HEK293 (cell line): ENCODE measurements at regions not wholly inside any gene's neighbourhood (a gene's known extent, or its start where the extent isn't known, plus 50 kb on each side); places are given as distances from the start of the nearest gene placed in this dataset.

ENCODE experiments used
- BCL6B ChIP-seq: fragments of 450-650 bp; formaldehyde crosslinking; IDR thresholded peaks from 2 replicates; pipeline ENCODE4 v1.5.1; 2017; ENCODE audit warnings: missing biosample characterization, missing genetic modification characterization
- CTCF ChIP-seq: fragments of 450-650 bp; formaldehyde crosslinking; IDR thresholded peaks from 2 replicates; pipeline ENCODE4 v1.5.1; 2016; ENCODE audit warnings: missing biosample characterization, missing genetic modification characterization
- ELK4 ChIP-seq: IDR thresholded peaks from 2 replicates; pipeline ENCODE4 v1.6.1; 2011; ENCODE audit warnings: mild to moderate bottlenecking, low read depth, low read length, borderline replicate concordance
- IKZF3 ChIP-seq: fragments of 450-650 bp; IDR thresholded peaks from 2 replicates; pipeline ENCODE4 v1.5.0; 2018; ENCODE audit warnings: missing biosample characterization, mild to moderate bottlenecking, missing genetic modification characterization, moderate library complexity
- YY1 ChIP-seq: fragments of 450-650 bp; formaldehyde crosslinking; IDR thresholded peaks from 2 replicates; pipeline ENCODE4 v1.5.1; 2018; ENCODE audit warnings: missing biosample characterization, missing genetic modification characterization
- ZBTB1 ChIP-seq: fragments of 450-650 bp; formaldehyde crosslinking; IDR thresholded peaks from 2 replicates; pipeline ENCODE4 v1.5.1; 2016; ENCODE audit warnings: missing biosample characterization, missing genetic modification characterization
- ZBTB6 ChIP-seq: fragments of 450-650 bp; formaldehyde crosslinking; IDR thresholded peaks from 2 replicates; pipeline ENCODE4 v1.5.1; 2017; ENCODE audit warnings: missing biosample characterization, missing genetic modification characterization
- ZBTB8A ChIP-seq: fragments of 450-650 bp; formaldehyde crosslinking; IDR thresholded peaks from 2 replicates; pipeline ENCODE4 v1.5.1; 2016; ENCODE audit warnings: missing biosample characterization, missing genetic modification characterization
- ZFP69B ChIP-seq: fragments of 450-650 bp; formaldehyde crosslinking; IDR thresholded peaks from 2 replicates; pipeline ENCODE4 v1.5.1; 2016; ENCODE audit warnings: missing biosample characterization, missing genetic modification characterization
- ZNF600 ChIP-seq: fragments of 450-650 bp; formaldehyde crosslinking; IDR thresholded peaks from 2 replicates; pipeline ENCODE4 v1.5.1; 2016; ENCODE audit warnings: missing biosample characterization, missing genetic modification characterization

- TF ChIP-seq CTCF (tag by site-specific recombination) (peak; percentile 74), ZBTB6 (tag by site-specific recombination) (no peak), ZNF600 (tag by site-specific recombination) (no peak), ZFP69B (tag by site-specific recombination) (no peak), IKZF3 (peak; percentile 72), ZBTB1 (tag by site-specific recombination) (no peak), ELK4 (no peak), YY1 (tag by site-specific recombination) (no peak), BCL6B (tag by site-specific recombination) (no peak), ZBTB8A (no peak)
Observed at GRCh38 chr2:58571181-58571852, 330.2 kb upstream of the FANCL start.
